AG04450 (cell line): ENCODE measurements at regions not wholly inside any gene's neighbourhood (a gene's known extent, or its start where the extent isn't known, plus 50 kb on each side); places are given as distances from the start of the nearest gene placed in this dataset.

Source experiments
- CTCF ChIA-PET: fragments of 300-600, 350-600 bp; formaldehyde crosslinking; extraction: SDS; loops from one replicate; lab custom pipeline; 2022; ENCODE audit warnings: antibody characterized with exemption, inconsistent platforms; lab: Charles Lee
- POLR2A ChIA-PET: fragments of 350-600 bp; formaldehyde crosslinking; extraction: SDS; loops from one replicate; lab custom pipeline; 2021; ENCODE audit warnings: antibody characterized with exemption, inconsistent platforms; lab: Yijun Ruan, JAX
- DNase-seq: peaks from one replicate; pipeline ENCODE4 v3.0.0-alpha.2; 2011; ENCODE audit warnings: low read depth, low spot score
- H3K27ac ChIP-seq: one replicate; pipeline ENCODE4 v1.5.1; 2012; ENCODE audit warnings: low read depth, low read length, control low read depth
- H3K27me3 ChIP-seq: one replicate; pipeline ENCODE4 v1.6.0; 2012; ENCODE audit warnings: low read length; ENCODE audit not compliant: control insufficient read depth, insufficient read depth
- H3K4me3 ChIP-seq: 2 replicates; pipeline ENCODE4 v1.5.1; 2011; ENCODE audit warnings: mild to moderate bottlenecking, low read depth, low read length, control low read depth
- H3K9me3 ChIP-seq: 2 replicates; pipeline ENCODE4 v1.5.1; 2012; ENCODE audit warnings: low read length; ENCODE audit not compliant: control insufficient read depth, insufficient read depth
- TF ChIP-seq, protein P1 (sequence below): IDR thresholded peaks from 2 replicates; pipeline ENCODE4 v1.5.1; 2011; ENCODE audit warnings: low read depth, low read length, control low read depth, inconsistent platforms

DNA sequence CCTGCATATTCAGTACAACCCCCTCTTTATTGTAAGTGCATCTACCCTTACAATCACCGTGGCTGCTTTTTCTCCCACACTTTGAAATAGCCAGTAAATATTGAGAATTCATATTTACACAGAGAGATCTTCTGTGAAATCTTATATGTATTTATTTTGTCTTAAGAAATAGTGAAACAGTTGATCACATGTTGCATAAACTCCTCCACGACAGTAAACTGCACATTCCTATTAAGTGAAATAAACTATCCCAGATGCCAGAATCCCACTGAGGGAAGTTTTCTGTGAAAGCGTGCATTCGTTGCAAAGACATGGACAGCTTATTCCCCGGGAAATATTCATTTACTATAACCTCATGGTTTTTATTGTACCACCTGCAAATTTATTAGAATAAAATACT lies 796.0 kb downstream of the ROBO2 start:
- ChIA-PET POLR2A (no interaction called here), CTCF (no interaction called here)
- no peaks in the 10 kb centered on the region for H3K9me3 ChIP-seq
- no peak for DNase-seq
- no peak overlapping the region for H3K4me3 ChIP-seq
- TF ChIP-seq, protein P1, sequence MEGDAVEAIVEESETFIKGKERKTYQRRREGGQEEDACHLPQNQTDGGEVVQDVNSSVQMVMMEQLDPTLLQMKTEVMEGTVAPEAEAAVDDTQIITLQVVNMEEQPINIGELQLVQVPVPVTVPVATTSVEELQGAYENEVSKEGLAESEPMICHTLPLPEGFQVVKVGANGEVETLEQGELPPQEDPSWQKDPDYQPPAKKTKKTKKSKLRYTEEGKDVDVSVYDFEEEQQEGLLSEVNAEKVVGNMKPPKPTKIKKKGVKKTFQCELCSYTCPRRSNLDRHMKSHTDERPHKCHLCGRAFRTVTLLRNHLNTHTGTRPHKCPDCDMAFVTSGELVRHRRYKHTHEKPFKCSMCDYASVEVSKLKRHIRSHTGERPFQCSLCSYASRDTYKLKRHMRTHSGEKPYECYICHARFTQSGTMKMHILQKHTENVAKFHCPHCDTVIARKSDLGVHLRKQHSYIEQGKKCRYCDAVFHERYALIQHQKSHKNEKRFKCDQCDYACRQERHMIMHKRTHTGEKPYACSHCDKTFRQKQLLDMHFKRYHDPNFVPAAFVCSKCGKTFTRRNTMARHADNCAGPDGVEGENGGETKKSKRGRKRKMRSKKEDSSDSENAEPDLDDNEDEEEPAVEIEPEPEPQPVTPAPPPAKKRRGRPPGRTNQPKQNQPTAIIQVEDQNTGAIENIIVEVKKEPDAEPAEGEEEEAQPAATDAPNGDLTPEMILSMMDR = no peak
- no peaks in the 10 kb centered on the region for H3K27me3 ChIP-seq
- H3K27ac ChIP-seq = no peak overlapping the region

DNA sequence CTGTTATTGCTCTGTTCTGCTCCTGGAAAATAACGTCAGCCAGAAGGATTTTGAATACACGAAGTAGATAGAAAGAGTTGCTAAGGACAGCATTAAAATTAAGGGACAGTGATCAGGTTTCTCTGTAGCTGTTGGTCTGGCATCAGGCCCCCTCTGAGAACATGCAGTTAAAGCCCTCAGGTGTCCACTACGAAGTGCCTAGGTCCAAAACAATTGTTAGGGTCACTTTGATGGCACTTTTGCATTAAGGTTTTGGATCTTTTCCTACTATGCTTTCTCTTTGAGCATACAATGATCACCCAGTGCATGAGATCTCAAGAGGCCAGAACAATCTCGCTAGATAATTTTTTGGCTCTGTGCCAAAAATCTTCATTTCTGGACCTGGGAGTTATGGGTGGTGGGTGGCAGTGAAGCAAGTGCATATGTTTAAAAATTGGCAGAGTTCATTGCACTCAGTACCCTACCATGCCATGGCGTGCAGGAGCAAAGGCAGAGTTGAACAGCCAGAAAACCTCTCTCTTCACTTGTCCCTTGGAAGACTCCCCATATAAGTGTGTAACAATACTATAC lies 797.6 kb downstream of the ROBO2 start:
- ChIA-PET POLR2A (no interaction called here), CTCF (no interaction called here)
- TF ChIP-seq, protein P1 = no peak
- Histone ChIP-seq H3K27ac (no peak overlapping the region), H3K9me3 (no peaks in the 10 kb centered on the region), H3K27me3 (no peaks in the 10 kb centered on the region), H3K4me3 (no peak overlapping the region)
- no peak for DNase-seq

DNA sequence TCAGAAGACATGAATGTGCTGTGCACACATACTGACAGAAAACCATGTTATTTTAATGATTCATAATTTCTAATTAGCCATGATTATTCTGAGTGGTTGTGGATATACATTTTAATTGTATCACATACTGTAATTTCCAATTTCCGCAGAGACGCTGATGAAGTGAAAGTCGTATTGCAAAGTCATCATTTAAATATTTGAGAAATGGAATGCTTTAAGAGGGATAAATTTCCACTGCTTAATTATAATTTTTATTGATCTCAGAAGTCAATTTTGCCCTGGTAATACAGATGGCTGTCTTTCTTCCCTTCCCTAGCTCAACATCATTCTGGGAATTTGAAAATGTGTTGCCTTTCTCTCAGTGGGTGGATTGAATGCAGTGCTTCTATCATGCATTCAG lies 819.3 kb downstream of the ROBO2 start:
- POLR2A ChIA-PET = no interaction called here
- H3K9me3 ChIP-seq = no peaks in the 10 kb centered on the region
- H3K4me3 ChIP-seq = no peak overlapping the region
- no peaks in the 10 kb centered on the region for H3K27me3 ChIP-seq
- CTCF ChIA-PET = no interaction called here
- DNase-seq = no peak
- TF ChIP-seq, protein P1 = no peak
- no peak overlapping the region for H3K27ac ChIP-seq

DNA sequence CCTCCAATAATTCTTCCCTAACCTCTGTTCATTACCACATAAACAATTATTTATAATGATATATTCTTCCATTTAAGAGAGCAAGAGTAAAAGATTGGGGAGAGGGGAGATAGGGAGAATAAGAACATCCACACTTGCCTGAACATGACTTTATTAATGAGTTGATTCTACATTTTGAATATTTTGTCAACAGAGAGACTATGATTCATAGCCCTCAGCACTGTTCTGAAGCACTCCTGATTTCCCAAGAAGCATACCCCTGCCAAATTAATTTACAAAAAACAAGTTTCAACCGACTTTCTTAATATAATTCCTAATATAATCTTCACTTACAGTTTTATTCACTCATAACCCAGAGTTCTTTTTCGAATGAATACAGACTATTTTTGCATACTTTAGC lies 828.8 kb downstream of the ROBO2 start:
- CTCF ChIA-PET = no interaction called here
- POLR2A ChIA-PET = no interaction called here
- Histone ChIP-seq H3K9me3 (no peaks in the 10 kb centered on the region), H3K27me3 (no peaks in the 10 kb centered on the region), H3K4me3 (no peak overlapping the region), H3K27ac (no peak overlapping the region)
- DNase-seq = no peak
- TF ChIP-seq, protein P1 = no peak

DNA sequence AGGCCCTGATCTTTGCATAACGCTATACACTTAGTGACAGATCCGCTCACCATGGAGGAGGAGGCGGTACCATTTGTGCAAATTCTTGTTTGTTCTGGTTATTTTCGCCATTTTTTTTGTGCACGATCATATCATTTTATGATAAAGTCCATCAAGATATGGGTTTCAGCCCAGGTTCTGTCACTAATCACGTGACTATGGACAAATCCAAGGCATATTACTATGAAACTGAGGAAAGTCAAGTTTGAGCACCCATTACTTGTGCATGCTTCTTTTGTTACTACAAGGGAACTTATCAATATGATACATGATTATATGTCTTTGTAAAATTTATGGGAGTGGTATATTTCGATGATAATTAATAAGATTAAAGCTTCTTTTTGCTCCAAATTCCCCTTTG lies 829.5 kb downstream of the ROBO2 start:
- Histone ChIP-seq H3K4me3 (no peak overlapping the region), H3K27me3 (no peaks in the 10 kb centered on the region), H3K27ac (no peak overlapping the region), H3K9me3 (no peaks in the 10 kb centered on the region)
- TF ChIP-seq, protein P1 = no peak
- no peak for DNase-seq
- ChIA-PET POLR2A (no interaction called here), CTCF (no interaction called here)
